Progenitor cell of endocrine pancreas (in vitro differentiated cells): ENCODE measurements at regions not wholly inside any gene's neighbourhood (a gene's known extent, or its start where the extent isn't known, plus 50 kb on each side); places are given as distances from the start of the nearest gene placed in this dataset.

Experiments used
- DNase-seq: peaks from one replicate; pipeline ENCODE4 v3.0.0; 2021; ENCODE audit warnings: low spot score; ENCODE audit not compliant: unreplicated experiment
- H3K27ac Mint-ChIP-seq: 2 replicates; pipeline ENCODE4 v1.8.0; 2021; ENCODE audit warnings: mild to moderate bottlenecking, moderate library complexity, mixed read lengths
- H3K27me3 Mint-ChIP-seq: 2 replicates; pipeline ENCODE4 v1.8.0; 2021; ENCODE audit warnings: mixed read lengths
- H3K36me3 Mint-ChIP-seq: 2 replicates; pipeline ENCODE4 v1.8.0; 2022; ENCODE audit warnings: mixed read lengths; ENCODE audit not compliant: insufficient read depth
- H3K4me1 Mint-ChIP-seq: 2 replicates; pipeline ENCODE4 v1.8.0; 2021; ENCODE audit warnings: low read depth, mixed read lengths
- H3K4me3 Mint-ChIP-seq: 2 replicates; pipeline ENCODE4 v1.8.0; 2021; ENCODE audit warnings: low read depth, mild to moderate bottlenecking, moderate library complexity, mixed read lengths
- H3K9me3 Mint-ChIP-seq: 2 replicates; pipeline ENCODE4 v1.8.0; 2021; ENCODE audit warnings: low read depth, mixed read lengths
- CTCF ChIP-seq: fragments of 200-600 bp; sonication (generic); IDR thresholded peaks from one replicate; pipeline ENCODE4 v1.5.0; 2021; ENCODE audit warnings: antibody characterized with exemption, mild to moderate bottlenecking; ENCODE audit not compliant: unreplicated experiment

- Mint-ChIP-seq H3K4me3 (no peak overlapping the region), H3K9me3 (peaks cover 26% of the 10 kb centered on the region), H3K36me3 (no peaks in the 10 kb centered on the region), H3K4me1 (no peaks in the 10 kb centered on the region), H3K27me3 (no peaks in the 10 kb centered on the region), H3K27ac (no peak overlapping the region)
- TF ChIP-seq CTCF: no peak
- no peak for DNase-seq
Observed at GRCh38 chrX:141320801-141321200, 78.5 kb upstream of the SPANXC start.

GRCh38 chrX:141314441-141314840 lies 72.1 kb upstream of the SPANXC start:
- Mint-ChIP-seq H3K4me3 (no peak overlapping the region), H3K27ac (no peak overlapping the region), H3K9me3 (peaks cover 26% of the 10 kb centered on the region), H3K36me3 (no peaks in the 10 kb centered on the region), H3K4me1 (no peaks in the 10 kb centered on the region), H3K27me3 (no peaks in the 10 kb centered on the region)
- no peak for TF ChIP-seq CTCF
- no peak for DNase-seq

GRCh38 chrX:141301017-141301416 lies 58.7 kb upstream of the SPANXC start:
- Mint-ChIP-seq H3K9me3 (peaks cover 17% of the 10 kb centered on the region), H3K4me1 (no peaks in the 10 kb centered on the region), H3K36me3 (no peaks in the 10 kb centered on the region), H3K27ac (no peak overlapping the region), H3K27me3 (no peaks in the 10 kb centered on the region), H3K4me3 (no peak overlapping the region)
- no peak for TF ChIP-seq CTCF
- DNase-seq: no peak
